ENCODE measurements at regions not wholly inside any gene's neighbourhood (a gene's known extent, or its start where the extent isn't known, plus 50 kb on each side); places are given as distances from the start of the nearest gene placed in this dataset.
"Not testable (repeated sequence)": the region's sequence is repeated elsewhere in the genome, so short reads cannot be mapped to it uniquely, and the experiment has no call there.

DNA sequence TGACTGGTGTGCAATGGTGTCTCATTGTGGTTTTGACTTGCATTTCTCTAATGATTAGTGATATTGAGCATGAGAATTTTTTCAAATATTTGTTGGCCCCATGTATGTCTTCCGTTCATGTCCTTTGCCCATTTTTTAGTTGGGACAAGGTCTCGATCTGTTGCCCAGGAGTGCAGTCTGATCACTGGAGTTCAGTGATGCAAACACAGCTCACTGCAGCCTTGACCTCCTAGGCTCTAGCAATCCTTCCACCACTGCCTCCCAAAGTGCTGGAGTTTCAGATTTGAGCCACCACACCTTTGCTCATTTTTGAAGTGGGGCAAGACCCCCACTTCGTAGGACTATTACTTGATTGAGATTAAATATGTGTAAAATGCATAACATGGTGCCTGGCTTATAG is 124.2 kb upstream of the NBPF26 start:
- not testable (repeated sequence) for DNase-seq (ENCODE audit: low read depth); H3K4me3 ChIP-seq (replicated peaks; ENCODE audit: low read depth, low read length)

DNA sequence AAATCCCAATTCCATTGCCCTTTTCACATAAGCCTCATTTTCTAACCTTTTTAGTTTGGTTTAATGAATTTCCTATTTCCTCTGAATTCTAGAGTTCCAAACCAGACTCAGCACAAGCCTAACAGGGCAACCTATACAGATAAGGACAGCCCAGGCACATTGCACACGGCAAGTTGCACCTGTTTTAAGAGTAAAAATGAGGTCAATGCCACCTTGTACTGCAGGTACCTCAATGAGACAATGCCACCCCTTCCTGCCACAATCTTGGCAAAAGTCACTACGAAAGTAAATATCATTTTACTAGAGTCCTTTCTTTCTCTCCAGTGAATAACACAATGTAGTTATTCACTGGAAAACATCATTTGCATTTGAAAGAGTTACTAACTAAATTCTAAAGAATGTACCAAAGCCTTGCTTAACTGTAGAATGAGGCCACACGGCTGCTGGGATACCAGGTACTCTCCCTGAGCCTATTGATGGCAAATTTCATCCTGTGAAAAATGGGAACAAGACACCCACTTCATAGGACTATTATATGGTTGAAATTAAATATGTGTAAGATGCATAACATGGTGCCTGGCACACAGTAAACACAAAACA is 123.2 kb upstream of the NBPF26 start:
- H3K4me3 ChIP-seq (replicated peaks; ENCODE audit: low read depth, low read length); DNase-seq (ENCODE audit: low read depth): not testable (repeated sequence)

DNA sequence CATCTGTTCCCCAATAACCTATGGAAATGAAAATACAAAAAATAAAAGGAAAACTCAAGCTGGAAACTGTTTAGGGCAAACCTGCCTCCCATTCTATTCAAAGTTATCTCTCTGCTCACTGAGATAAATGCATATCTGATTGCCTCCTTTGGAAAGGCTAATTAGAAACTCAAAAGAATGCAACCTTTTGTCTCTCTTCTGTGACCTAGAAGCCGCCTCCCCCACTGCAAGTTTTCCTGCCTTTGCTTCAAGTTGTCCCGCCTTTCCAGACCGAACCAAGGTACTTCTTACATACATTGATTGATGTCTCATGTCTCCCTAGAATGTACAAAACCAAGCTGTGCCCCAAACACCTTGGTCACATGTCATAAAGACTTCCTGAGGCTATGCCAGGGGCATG is 115.9 kb upstream of the NBPF26 start:
- H3K4me3 ChIP-seq (replicated peaks; ENCODE audit: low read depth, low read length); DNase-seq (ENCODE audit: low read depth): not testable (repeated sequence)

- DNase-seq (ENCODE audit: low read depth); H3K4me3 ChIP-seq (replicated peaks; ENCODE audit: low read depth, low read length): not testable (repeated sequence)
Measured at GRCh38 chr1:120608314-120609014, 115.3 kb upstream of the NBPF26 start.

- H3K4me3 ChIP-seq (replicated peaks; ENCODE audit: low read depth, low read length), result not testable (repeated sequence)
Measured at GRCh38 chr1:120609015-120609573, 114.7 kb upstream of the NBPF26 start.

DNA sequence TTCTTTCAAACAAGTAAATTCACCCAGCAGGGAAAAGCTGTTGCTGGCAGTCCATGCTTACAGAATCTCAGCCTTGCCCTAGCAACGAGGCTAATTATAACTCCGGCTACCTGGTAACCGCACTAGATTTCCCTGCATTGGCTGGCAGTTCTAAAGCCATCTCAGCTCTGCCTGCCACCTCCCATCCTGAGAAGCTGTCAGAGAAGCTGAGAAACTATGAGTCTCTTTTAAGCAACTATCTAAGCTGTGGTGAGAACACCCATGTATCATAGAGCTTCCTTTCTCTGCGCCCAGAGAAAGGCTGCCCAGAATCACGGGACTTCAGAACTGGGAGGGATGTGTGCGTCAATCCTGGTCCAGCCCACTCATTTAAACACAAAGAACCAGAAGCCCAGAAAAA is 113.9 kb upstream of the NBPF26 start:
- H3K4me3 ChIP-seq (replicated peaks; ENCODE audit: low read depth, low read length); DNase-seq (ENCODE audit: low read depth): not testable (repeated sequence)

More at GRCh38 chr1:120609015-120609573, 114.7 kb upstream of the NBPF26 start:
- not testable (repeated sequence) for DNase-seq (ENCODE audit: low read depth)

- not testable (repeated sequence) for DNase-seq (ENCODE audit: low read depth); H3K4me3 ChIP-seq (replicated peaks; ENCODE audit: low read depth, low read length)
Measured at GRCh38 chr1:120614931-120615639, 108.7 kb upstream of the NBPF26 start.

DNA sequence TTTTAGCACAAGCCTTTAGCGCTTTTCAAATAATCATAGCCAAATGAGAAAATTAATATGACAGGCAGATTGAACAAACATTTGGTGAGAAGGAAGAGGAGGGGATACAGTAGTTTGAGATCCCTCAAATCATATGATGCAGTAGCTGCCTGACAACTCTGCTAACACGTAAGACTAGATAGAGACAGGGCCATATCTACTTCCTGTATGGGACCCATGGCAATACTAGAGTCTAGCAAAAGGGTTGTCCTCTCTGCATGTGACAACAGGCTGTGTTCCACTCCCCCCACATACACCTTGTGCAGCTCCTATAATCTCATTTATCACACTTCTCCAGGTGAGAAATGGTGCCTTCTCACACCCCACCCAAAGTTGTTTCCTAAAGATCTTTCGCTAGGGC is 106.3 kb upstream of the NBPF26 start:
- DNase-seq (ENCODE audit: low read depth); H3K4me3 ChIP-seq (replicated peaks; ENCODE audit: low read depth, low read length): not testable (repeated sequence)

- H3K4me3 ChIP-seq (replicated peaks; ENCODE audit: low read depth, low read length); DNase-seq (ENCODE audit: low read depth): not testable (repeated sequence)
Measured at GRCh38 chr1:120619867-120620692, 103.7 kb upstream of the NBPF26 start.

GRCh38 chr1:120620693-120620969 is 103.1 kb upstream of the NBPF26 start:
- DNase-seq (ENCODE audit: low read depth); H3K4me3 ChIP-seq (replicated peaks; ENCODE audit: low read depth, low read length): not testable (repeated sequence)

GRCh38 chr1:120621278-120621677 is 102.5 kb upstream of the NBPF26 start:
- not testable (repeated sequence) for H3K4me3 ChIP-seq (replicated peaks; ENCODE audit: low read depth, low read length)

DNA sequence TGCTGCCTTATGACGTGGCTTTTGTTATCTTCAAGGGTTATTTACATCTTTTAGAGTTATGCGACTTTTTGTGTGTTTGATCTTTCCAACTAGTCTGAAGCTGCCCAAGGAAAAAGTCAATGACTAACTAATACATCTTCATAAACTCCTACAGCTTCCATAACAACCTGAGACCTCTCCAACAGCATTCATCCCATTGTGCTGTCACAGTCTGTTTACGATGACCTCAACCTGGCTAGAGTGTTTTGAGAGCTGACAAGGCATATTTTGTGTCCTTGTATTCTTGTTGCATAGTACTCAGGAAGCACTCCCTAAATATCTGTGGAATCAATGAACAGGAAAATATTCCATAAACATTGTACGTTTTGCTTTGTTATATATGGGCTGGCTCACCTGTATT is 100.2 kb upstream of the NBPF26 start:
- not testable (repeated sequence) for H3K4me3 ChIP-seq (replicated peaks; ENCODE audit: low read depth, low read length); DNase-seq (ENCODE audit: low read depth)

More at GRCh38 chr1:120621278-120621677, 102.5 kb upstream of the NBPF26 start:
- DNase-seq (ENCODE audit: low read depth), result not testable (repeated sequence)

DNA sequence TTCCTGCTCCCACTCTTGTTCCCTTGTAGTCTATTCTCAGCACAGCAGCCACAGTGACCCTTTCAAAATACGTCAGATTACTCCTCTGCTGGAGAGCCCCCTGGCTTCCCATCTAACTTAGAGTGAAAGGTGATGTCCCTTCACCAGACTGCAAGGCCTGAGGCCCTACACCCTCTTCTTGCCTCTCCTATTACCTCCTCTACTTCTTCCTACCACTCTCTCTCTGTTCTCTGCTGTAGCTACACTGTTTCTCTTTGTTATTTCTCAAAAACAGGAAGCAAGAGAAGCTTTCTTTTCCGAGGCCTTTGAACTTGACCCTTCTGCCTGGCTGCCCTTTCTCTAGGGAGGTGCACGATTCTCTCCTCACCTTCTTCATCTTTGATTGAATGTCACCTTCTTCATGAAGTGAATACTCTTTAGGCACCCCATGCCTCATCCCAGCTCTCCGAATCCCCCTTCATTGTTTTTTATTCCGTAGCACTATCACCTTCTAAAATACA is 99.1 kb upstream of the NBPF26 start:
- H3K4me3 ChIP-seq (replicated peaks; ENCODE audit: low read depth, low read length); DNase-seq (ENCODE audit: low read depth): not testable (repeated sequence)

GRCh38 chr1:120629832-120630455 is 93.8 kb upstream of the NBPF26 start:
- not testable (repeated sequence) for DNase-seq (ENCODE audit: low read depth); H3K4me3 ChIP-seq (replicated peaks; ENCODE audit: low read depth, low read length)

GRCh38 chr1:120634816-120635806 is 88.6 kb upstream of the NBPF26 start:
- not testable (repeated sequence) for DNase-seq (ENCODE audit: low read depth); H3K4me3 ChIP-seq (replicated peaks; ENCODE audit: low read depth, low read length)

DNA sequence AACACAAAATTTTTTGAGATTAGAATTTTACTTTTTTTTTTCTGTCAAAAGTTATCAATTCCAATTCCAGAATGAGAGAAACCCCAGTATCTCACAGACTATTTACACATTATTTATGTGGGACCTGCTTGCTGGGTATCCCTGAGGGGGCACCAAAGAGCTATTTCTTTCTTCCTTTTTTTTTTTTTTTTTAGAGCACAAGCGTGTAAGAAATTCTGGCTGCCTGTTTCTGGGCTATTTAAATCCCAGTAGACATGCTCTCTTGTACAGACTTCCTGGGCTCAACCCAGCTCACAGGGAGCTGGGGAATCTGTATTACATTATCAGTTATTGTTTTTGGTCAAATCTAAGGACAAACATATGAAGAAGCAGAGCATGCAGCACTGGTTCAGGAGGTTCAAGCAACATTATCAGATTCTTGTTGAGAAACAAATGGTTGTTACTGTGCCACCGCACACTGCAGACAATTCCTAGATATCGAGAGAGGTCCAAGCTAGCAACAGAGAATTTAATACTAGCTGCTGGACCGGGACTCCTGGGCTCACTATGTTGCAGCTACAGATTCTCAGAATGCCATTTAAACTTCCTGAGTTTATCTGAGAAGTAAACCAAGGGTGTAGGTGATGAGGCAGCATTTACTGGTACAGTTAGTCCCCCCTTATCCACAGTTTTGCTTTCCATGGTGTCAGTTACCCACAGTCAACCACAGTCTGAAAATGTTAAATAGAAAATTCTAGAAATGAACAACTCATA is 83.3 kb upstream of the NBPF26 start:
- not testable (repeated sequence) for DNase-seq (ENCODE audit: low read depth); H3K4me3 ChIP-seq (replicated peaks; ENCODE audit: low read depth, low read length)

DNA sequence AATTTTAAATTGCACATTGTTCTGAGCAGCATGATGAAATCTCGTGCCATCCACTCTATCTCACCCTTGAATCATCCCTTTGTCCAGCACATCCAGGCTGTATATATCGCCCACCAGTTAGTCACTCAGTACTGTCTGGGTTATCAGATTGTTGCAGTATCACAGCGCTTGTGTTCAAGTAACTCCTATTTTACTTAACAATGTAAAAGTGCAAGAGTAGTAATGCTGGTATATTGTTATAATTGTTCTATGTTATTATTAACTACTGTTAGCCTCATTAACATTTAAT is 82.8 kb upstream of the NBPF26 start:
- DNase-seq (ENCODE audit: low read depth); H3K4me3 ChIP-seq (replicated peaks; ENCODE audit: low read depth, low read length): not testable (repeated sequence)

Measured in fibroblast of pulmonary artery (primary cell).